ENCODE measurements at regions not wholly inside any gene's neighbourhood (a gene's known extent, or its start where the extent isn't known, plus 50 kb on each side); places are given as distances from the start of the nearest gene placed in this dataset.
A peak's percentile ranks its signal among the peaks of the same experiment; 100 is the strongest.

GRCh38 chr7:142560166-142560565, 189.1 kb upstream of the PRSS1 start:
- intact Hi-C loops (cut with DNase I, micrococcal nuclease): no loop called here
- TF ChIP-seq CTCF (IDR thresholded peaks at IDR 0.05): no peak
- H3K4me1 ChIP-seq (ENCODE audit: low read depth): no peaks in the 10 kb centered on the region
- ATAC-seq (no peak), DNase-seq (no peak)
- H3K9me3 ChIP-seq: no peaks in the 10 kb centered on the region
- no peak overlapping the region for H3K4me3 ChIP-seq
- no peaks in the 10 kb centered on the region for H3K36me3 ChIP-seq (ENCODE audit: low read depth)

- Histone ChIP-seq H3K36me3 (ENCODE audit: low read depth) (no peaks in the 10 kb centered on the region), H3K4me3 (no peak overlapping the region), H3K4me1 (ENCODE audit: low read depth) (no peaks in the 10 kb centered on the region), H3K9me3 (no peaks in the 10 kb centered on the region)
- TF ChIP-seq CTCF (IDR thresholded peaks at IDR 0.05): peak; percentile 49
- peak in 2 of 3 donors; percentile 67 to 73 for DNase-seq
- intact Hi-C loops (cut with DNase I, micrococcal nuclease): no loop called here
- ATAC-seq: peak; percentile 83
Measured at GRCh38 chr7:142557971-142558582, 191.2 kb upstream of the PRSS1 start.

GRCh38 chr7:142556740-142557139, 192.5 kb upstream of the PRSS1 start:
- intact Hi-C loops (cut with DNase I, micrococcal nuclease): no loop called here
- Histone ChIP-seq H3K9me3 (no peaks in the 10 kb centered on the region), H3K4me1 (ENCODE audit: low read depth) (no peaks in the 10 kb centered on the region), H3K36me3 (ENCODE audit: low read depth) (no peaks in the 10 kb centered on the region), H3K4me3 (no peak overlapping the region)
- TF ChIP-seq CTCF (IDR thresholded peaks at IDR 0.05): no peak
- peak; percentile 61 for ATAC-seq
- peak in 1 of 3 donors; percentile 9 for DNase-seq

GRCh38 chr7:142554560-142555532, 194.4 kb upstream of the PRSS1 start:
- H3K36me3 ChIP-seq (ENCODE audit: low read depth): no peaks in the 10 kb centered on the region
- H3K4me1 ChIP-seq (ENCODE audit: low read depth): no peaks in the 10 kb centered on the region
- H3K9me3 ChIP-seq: no peaks in the 10 kb centered on the region
- intact Hi-C loops (cut with DNase I, micrococcal nuclease): no loop called here
- no peak for ATAC-seq
- TF ChIP-seq CTCF (IDR thresholded peaks at IDR 0.05): no peak
- no peak overlapping the region for H3K4me3 ChIP-seq
- DNase-seq: no peak

DNA sequence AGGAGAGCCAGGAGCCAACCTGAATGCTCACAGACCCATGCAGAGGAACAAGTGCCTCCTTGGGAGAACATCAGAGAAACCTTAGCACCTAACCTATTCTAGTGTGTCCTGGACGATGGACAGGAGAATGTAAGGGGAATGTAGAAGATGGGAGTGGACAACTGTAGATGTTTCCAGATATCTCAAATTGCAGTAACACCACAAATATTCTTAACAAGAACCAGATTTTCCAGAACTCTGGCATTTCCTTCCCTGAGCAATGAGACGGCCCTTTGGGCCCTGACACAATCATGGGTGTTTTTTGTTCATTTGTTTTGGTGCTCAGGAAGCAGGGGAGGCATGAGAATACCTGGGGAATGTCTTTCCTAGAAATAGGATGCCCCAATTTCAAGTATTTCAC, 196.1 kb upstream of the PRSS1 start:
- ATAC-seq (no peak), DNase-seq (no peak)
- no peak overlapping the region for H3K4me3 ChIP-seq
- no peaks in the 10 kb centered on the region for H3K4me1 ChIP-seq (ENCODE audit: low read depth)
- TF ChIP-seq CTCF (IDR thresholded peaks at IDR 0.05): no peak
- intact Hi-C loops (cut with DNase I, micrococcal nuclease): no loop called here
- H3K36me3 ChIP-seq (ENCODE audit: low read depth): no peaks in the 10 kb centered on the region
- no peaks in the 10 kb centered on the region for H3K9me3 ChIP-seq

Measured in mucosa of descending colon (tissue), 3 donors.